Ascending aorta (tissue), 2 donors: ENCODE measurements at regions not wholly inside any gene's neighbourhood (a gene's known extent, or its start where the extent isn't known, plus 50 kb on each side); places are given as distances from the start of the nearest gene placed in this dataset.

Experiments
- DNase-seq, 2 donors: peaks; one replicate each; pipeline ENCODE4 v3.0.0-alpha.2; 2019; ENCODE audit warnings: low spot score in 2 of 2
- H3K27ac ChIP-seq, 2 donors: fragments of 200-600 bp; sonication (generic); one replicate each; pipeline ENCODE4 v1.5.1; 2016 to 2017; ENCODE audit warnings: mild to moderate bottlenecking in 1 of 2
- H3K27me3 ChIP-seq: fragments of 200-600 bp; sonication (generic); one replicate; pipeline ENCODE4 v1.5.1; 2017
- H3K36me3 ChIP-seq, 2 donors: fragments of 200-600 bp; sonication (generic); one replicate each; pipeline ENCODE4 v1.5.1; 2016
- H3K4me1 ChIP-seq, 2 donors: fragments of 200-600 bp; sonication (generic); one replicate each; pipeline ENCODE4 v1.5.1; 2016 to 2017; ENCODE audit warnings: mild to moderate bottlenecking in 1 of 2
- H3K4me3 ChIP-seq, 2 donors: fragments of 200-600 bp; sonication (generic); one replicate each; pipeline ENCODE4 v1.5.1; 2016 to 2017; ENCODE audit warnings: mild to moderate bottlenecking in 1 of 2
- H3K9me3 ChIP-seq, 2 donors: fragments of 200-600 bp; sonication (generic); one replicate each; pipeline ENCODE4 v1.5.1; 2016
- intact Hi-C: fragments of 100-400 bp; cut with DNase I; formaldehyde crosslinking; loops from one replicate; pipeline ENCODE4 v1.15.1; 2023
- TF ChIP-seq, protein P1 (sequence below), 3 experiments: fragments of 200-600 bp in 2 of 3; fragments of 450-650 bp in 1 of 3; sonication (generic) in 2 of 3; IDR thresholded peaks; one replicate each; pipeline ENCODE4 v1.5.1; 2016 to 2019; ENCODE audit warnings: antibody characterized with exemption in 3 of 3, mild to moderate bottlenecking in 1 of 3, moderate library complexity in 1 of 3

DNA sequence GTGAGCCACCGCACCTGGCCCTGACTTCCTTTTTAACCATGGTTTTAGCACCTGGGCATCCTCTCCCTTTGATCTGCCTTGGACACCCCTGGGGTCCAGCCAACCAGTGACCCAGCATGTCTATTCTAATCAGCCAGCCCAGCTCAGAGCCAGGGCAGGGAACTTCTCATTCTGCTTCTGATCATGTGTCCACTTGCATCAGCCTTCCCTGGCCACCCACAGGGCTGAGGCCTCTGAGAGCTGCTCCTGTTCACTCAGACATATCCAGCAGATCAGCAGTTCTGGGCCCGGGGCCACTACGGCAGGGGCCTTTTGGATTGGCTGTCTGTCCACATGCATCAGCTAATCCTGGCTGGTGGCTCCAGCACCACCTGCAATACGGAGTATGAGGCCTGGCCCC lies 117.9 kb upstream of the MAP1LC3B2 start:
- H3K27ac ChIP-seq, result no peak overlapping the region
- H3K36me3 ChIP-seq, result no peaks in the 10 kb centered on the region
- no peak overlapping the region for H3K4me3 ChIP-seq
- H3K4me1 ChIP-seq, result no peaks in the 10 kb centered on the region
- TF ChIP-seq, protein P1, sequence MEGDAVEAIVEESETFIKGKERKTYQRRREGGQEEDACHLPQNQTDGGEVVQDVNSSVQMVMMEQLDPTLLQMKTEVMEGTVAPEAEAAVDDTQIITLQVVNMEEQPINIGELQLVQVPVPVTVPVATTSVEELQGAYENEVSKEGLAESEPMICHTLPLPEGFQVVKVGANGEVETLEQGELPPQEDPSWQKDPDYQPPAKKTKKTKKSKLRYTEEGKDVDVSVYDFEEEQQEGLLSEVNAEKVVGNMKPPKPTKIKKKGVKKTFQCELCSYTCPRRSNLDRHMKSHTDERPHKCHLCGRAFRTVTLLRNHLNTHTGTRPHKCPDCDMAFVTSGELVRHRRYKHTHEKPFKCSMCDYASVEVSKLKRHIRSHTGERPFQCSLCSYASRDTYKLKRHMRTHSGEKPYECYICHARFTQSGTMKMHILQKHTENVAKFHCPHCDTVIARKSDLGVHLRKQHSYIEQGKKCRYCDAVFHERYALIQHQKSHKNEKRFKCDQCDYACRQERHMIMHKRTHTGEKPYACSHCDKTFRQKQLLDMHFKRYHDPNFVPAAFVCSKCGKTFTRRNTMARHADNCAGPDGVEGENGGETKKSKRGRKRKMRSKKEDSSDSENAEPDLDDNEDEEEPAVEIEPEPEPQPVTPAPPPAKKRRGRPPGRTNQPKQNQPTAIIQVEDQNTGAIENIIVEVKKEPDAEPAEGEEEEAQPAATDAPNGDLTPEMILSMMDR (IDR thresholded peaks at IDR 0.05), result no peak
- intact Hi-C loops, result no loop called here
- H3K27me3 ChIP-seq, result no peaks in the 10 kb centered on the region
- H3K9me3 ChIP-seq, result no peaks in the 10 kb centered on the region
- DNase-seq, result no peak

DNA sequence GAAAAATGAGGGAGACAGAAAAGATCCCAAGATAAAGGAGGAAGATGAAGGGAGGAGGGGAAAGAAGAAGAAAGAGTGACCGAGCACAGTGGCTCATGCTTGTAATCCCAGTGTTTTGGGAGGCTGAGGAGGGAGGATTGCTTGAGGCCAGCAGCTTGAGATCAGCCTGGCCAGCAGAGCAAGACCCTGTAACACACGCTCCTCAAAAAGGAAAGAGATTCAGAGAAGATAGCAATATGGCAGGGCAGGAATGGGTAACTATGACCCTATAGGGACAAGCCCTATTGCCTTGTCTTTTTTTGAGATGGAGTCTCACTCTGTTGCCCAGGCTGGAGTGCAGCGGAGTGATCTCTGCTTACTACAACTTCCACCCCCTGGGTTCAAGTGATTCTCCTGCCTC lies 116.9 kb upstream of the MAP1LC3B2 start:
- Histone ChIP-seq H3K36me3 (no peaks in the 10 kb centered on the region), H3K4me1 (no peaks in the 10 kb centered on the region), H3K9me3 (no peaks in the 10 kb centered on the region), H3K4me3 (no peak overlapping the region), H3K27ac (no peak overlapping the region), H3K27me3 (no peaks in the 10 kb centered on the region)
- TF ChIP-seq, protein P1 (IDR thresholded peaks at IDR 0.05), result no peak
- no peak for DNase-seq
- intact Hi-C loops, result no loop called here

DNA sequence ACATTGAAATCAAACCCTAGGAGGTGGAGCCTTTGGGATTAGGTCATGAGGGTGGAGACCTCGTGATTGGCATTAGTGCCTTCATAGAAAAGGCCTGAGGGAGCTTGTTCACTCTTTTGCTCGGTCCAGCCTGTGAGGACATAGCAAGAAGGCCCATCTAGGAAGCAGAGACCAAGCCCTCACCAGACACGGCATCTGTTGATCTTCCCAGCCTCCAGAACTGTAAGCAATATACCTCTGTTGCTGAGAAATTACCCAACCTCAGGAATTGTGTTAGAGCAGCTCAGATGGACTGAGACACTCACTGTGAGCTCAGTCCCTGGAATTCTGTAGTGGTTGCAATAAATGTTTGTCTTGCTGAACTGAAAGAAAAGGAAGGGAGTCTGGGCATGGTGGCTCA lies 116.2 kb upstream of the MAP1LC3B2 start:
- Histone ChIP-seq H3K4me3 (no peak overlapping the region), H3K4me1 (no peaks in the 10 kb centered on the region), H3K36me3 (no peaks in the 10 kb centered on the region), H3K27me3 (no peaks in the 10 kb centered on the region), H3K27ac (no peak overlapping the region), H3K9me3 (no peaks in the 10 kb centered on the region)
- no peak for DNase-seq
- intact Hi-C loops, result no loop called here
- TF ChIP-seq, protein P1 (IDR thresholded peaks at IDR 0.05), result no peak

DNA sequence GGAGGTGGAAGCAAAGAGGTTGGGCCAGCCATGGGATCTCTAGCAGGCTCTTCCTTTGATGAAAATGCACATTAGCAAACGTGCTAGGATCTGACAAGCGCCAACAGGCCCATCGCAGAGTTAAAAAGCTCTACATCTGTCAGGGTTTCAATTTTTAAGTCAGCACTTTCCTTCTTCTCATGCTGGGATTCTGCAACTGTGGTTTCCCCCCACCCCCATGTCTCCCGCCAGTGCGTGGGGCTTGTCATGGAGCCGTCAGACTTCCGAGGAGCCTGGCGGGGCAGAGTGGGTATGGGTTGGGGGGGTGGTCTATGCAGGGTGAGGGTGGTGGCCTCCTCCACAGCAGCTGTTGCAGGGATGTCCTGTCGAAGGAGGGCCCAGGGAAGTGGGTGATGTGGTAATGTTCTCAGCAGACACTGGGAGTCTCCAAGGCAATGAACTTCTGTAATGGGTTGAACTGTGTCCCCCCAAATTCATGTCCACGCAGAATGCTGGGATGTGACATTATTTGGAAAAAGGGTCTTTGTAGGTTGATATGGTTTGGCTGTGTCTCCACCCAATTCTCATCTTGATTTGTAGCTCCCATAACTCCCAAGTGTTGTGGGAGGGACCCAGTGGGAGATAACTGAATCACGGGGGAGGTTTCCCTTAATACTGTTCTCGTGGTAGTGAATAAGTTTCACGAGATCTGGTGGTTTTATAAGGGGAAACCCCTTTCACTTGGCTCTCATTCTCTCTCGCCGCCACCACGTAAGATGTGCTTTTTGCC lies 115.2 kb upstream of the MAP1LC3B2 start:
- Histone ChIP-seq H3K27ac (no peak overlapping the region), H3K4me1 (no peaks in the 10 kb centered on the region), H3K27me3 (no peaks in the 10 kb centered on the region), H3K36me3 (no peaks in the 10 kb centered on the region), H3K4me3 (no peak overlapping the region), H3K9me3 (no peaks in the 10 kb centered on the region)
- TF ChIP-seq, protein P1 (IDR thresholded peaks at IDR 0.05), result no peak
- DNase-seq, result no peak
- intact Hi-C loops, result no loop called here

DNA sequence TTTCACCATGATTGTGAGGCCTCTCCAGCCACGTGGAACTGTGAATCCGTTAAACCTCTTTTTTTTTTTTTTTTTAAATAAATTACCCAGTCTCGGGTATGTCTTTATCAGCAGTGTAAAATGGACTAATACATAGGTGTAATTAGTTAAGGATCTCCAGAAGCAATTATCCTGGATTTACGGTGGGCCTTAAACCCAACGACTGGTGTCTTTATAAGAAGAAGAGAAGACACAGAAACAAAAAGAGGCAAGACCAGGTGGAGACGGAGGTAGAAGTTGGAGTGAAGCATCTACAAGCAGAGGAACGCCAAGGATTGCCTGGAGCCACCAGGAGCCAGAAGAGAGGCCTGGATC lies 114.6 kb upstream of the MAP1LC3B2 start:
- Histone ChIP-seq H3K4me3 (no peak overlapping the region), H3K36me3 (no peaks in the 10 kb centered on the region), H3K27ac (no peak overlapping the region), H3K9me3 (no peaks in the 10 kb centered on the region), H3K4me1 (no peaks in the 10 kb centered on the region), H3K27me3 (no peaks in the 10 kb centered on the region)
- intact Hi-C loops, result no loop called here
- TF ChIP-seq, protein P1 (IDR thresholded peaks at IDR 0.05), result no peak
- no peak for DNase-seq
